CD14-positive monocyte (primary cell): ENCODE measurements at regions not wholly inside any gene's neighbourhood (a gene's known extent, or its start where the extent isn't known, plus 50 kb on each side); places are given as distances from the start of the nearest gene placed in this dataset.

Experiments used
- DNase-seq, 3 donors: peaks; one replicate each; pipeline ENCODE4 v3.0.0-alpha.2; 2011 to 2022
- H2AFZ ChIP-seq: 2 replicates; pipeline ENCODE4 v1.6.0; 2012; ENCODE audit warnings: mild to moderate bottlenecking, low read depth, low read length, inconsistent platforms; ENCODE audit not compliant: insufficient read depth, poor library complexity, severe bottlenecking
- H3K27ac ChIP-seq, 2 donors: 1 replicate in 1 of 2; 2 replicates in 1 of 2; pipeline ENCODE4 v1.5.1; 2012 to 2013; ENCODE audit warnings: low read length in 2 of 2, control low read depth in 1 of 2, inconsistent platforms in 1 of 2, low read depth in 1 of 2, mild to moderate bottlenecking in 1 of 2
- H3K27me3 ChIP-seq, 2 donors: one replicate each; pipeline versions ENCODE4 v1.6.0 to v1.6.1; 2011 to 2013; ENCODE audit warnings: low read length in 2 of 2; ENCODE audit not compliant: control insufficient read depth in 2 of 2, insufficient read depth in 2 of 2
- H3K36me3 ChIP-seq, 2 donors: replicated peaks in 1 of 2; 1 replicate in 1 of 2; 2 replicates in 1 of 2; pipeline versions ENCODE4 v1.5.1 to v1.6.1; 2012 to 2013; ENCODE audit warnings: low read length in 2 of 2, control low read depth in 1 of 2, inconsistent platforms in 1 of 2, mild to moderate bottlenecking in 1 of 2; ENCODE audit not compliant: insufficient read depth in 2 of 2, control insufficient read depth in 1 of 2
- H3K4me1 ChIP-seq, 2 donors: 1 replicate in 1 of 2; 2 replicates in 1 of 2; pipeline versions ENCODE4 v1.5.1 to v1.6.1; 2012 to 2013; ENCODE audit warnings: low read length in 2 of 2, control low read depth in 1 of 2, inconsistent platforms in 1 of 2, mild to moderate bottlenecking in 1 of 2, moderate library complexity in 1 of 2; ENCODE audit not compliant: insufficient read depth in 2 of 2, control insufficient read depth in 1 of 2
- H3K4me2 ChIP-seq: replicated peaks from 2 replicates; pipeline ENCODE3; 2012; ENCODE audit warnings: low read length, moderate library complexity, mild to moderate bottlenecking; ENCODE audit not compliant: poor library complexity, severe bottlenecking; ENCODE audit errors: extremely low read depth
- H3K4me3 ChIP-seq, 3 experiments: fragments of 200-600 bp in 1 of 3; sonication (generic) in 1 of 3; replicated peaks in 1 of 3; 1 replicate in 2 of 3; 2 replicates in 1 of 3; pipeline ENCODE4 v1.5.1; 2011 to 2013; ENCODE audit warnings: low read length in 3 of 3, mild to moderate bottlenecking in 3 of 3, control low read depth in 2 of 3, low read depth in 2 of 3, inconsistent platforms in 1 of 3, moderate library complexity in 1 of 3
- H3K79me2 ChIP-seq: 2 replicates; pipeline ENCODE4 v1.6.0; 2012; ENCODE audit warnings: mild to moderate bottlenecking, control low read depth, inconsistent platforms, low read length, moderate library complexity; ENCODE audit not compliant: insufficient read depth
- H3K9ac ChIP-seq: 2 replicates; pipeline ENCODE4 v1.6.0; 2017; ENCODE audit warnings: low read length, mild to moderate bottlenecking; ENCODE audit not compliant: insufficient read depth, poor library complexity, severe bottlenecking
- H3K9me3 ChIP-seq, 2 donors: replicated peaks in 1 of 2; 1 replicate in 1 of 2; 2 replicates in 1 of 2; pipeline versions ENCODE4 v1.5.1 to v1.6.1; 2012 to 2013; ENCODE audit warnings: low read length in 2 of 2, control low read depth in 1 of 2; ENCODE audit not compliant: control insufficient read depth in 1 of 2, insufficient read depth in 1 of 2
- H4K20me1 ChIP-seq: 2 replicates; pipeline ENCODE4 v1.6.0; 2012; ENCODE audit warnings: mild to moderate bottlenecking, low read length, control low read depth, moderate library complexity; ENCODE audit not compliant: insufficient read depth
- H3K27ac Mint-ChIP-seq, 7 donors: one replicate each; pipeline ENCODE4 v1.8.0; 2020; ENCODE audit warnings: mild to moderate bottlenecking in 7 of 7, mixed read lengths in 7 of 7, moderate library complexity in 6 of 7, inconsistent platforms in 2 of 7
- H3K27me3 Mint-ChIP-seq, 3 donors: one replicate each; pipeline ENCODE4 v1.8.0; 2021 to 2022; ENCODE audit warnings: low read depth in 3 of 3, mild to moderate bottlenecking in 3 of 3, mixed read lengths in 3 of 3, moderate library complexity in 3 of 3, inconsistent platforms in 1 of 3
- H3K36me3 Mint-ChIP-seq, 2 donors: one replicate each; pipeline ENCODE4 v1.8.0; 2020; ENCODE audit warnings: mixed read lengths in 2 of 2, inconsistent platforms in 1 of 2, mild to moderate bottlenecking in 1 of 2
- H3K4me1 Mint-ChIP-seq: one replicate; pipeline ENCODE4 v1.8.0; 2020; ENCODE audit warnings: mild to moderate bottlenecking, mixed read lengths
- H3K4me3 Mint-ChIP-seq, 2 donors: one replicate each; pipeline ENCODE4 v1.8.0; 2020; ENCODE audit warnings: mild to moderate bottlenecking in 2 of 2, mixed read lengths in 2 of 2, moderate library complexity in 1 of 2
- H3K9me3 Mint-ChIP-seq, 7 donors: one replicate each; pipeline ENCODE4 v1.8.0; 2020 to 2022; ENCODE audit warnings: mixed read lengths in 7 of 7, mild to moderate bottlenecking in 6 of 7, moderate library complexity in 6 of 7, inconsistent platforms in 2 of 7
- CTCF ChIP-seq: fragments of 200-600 bp; IDR thresholded peaks from one replicate; pipeline ENCODE4 v1.8.0; 2022; ENCODE audit warnings: antibody characterized with exemption, mild to moderate bottlenecking
- WGBS: methylation state at CpG from one replicate; pipeline ENCODE4 v1.1.5; 2013; ENCODE audit warnings: missing lambda C conversion rate; ENCODE audit not compliant: insufficient coverage; 5-methylcytosine and 5-hydroxymethylcytosine counted together
- intact Hi-C, 2 donors: fragments of 100-400 bp; cut with micrococcal nuclease; formaldehyde crosslinking; loops; one replicate each; pipeline versions ENCODE4 v1.15.0 to v1.15.1; 2023

DNA sequence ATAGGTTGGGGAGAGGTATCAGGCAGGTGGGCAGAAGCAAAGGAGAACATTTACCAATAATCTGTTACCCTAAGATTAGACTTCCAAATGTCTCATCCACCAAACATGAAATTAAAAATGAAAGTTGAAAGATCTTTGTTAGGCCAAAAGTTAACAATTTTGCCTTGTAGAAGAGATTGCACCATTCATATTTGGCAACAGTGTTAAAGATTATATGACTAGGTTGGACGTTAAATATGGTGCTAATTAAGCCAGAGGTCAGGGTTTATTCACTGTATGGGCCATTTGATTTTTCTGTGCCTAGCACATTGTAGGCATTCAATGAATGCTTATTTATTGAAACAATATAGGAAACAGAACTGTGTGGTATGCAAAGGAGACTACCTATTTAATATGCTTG is 126.1 kb upstream of the SLC5A12 start:
- TF ChIP-seq CTCF: no peak
- Mint-ChIP-seq H3K27ac (no peak overlapping the region), H3K9me3 (peaks cover 0 to 18% (median 2%) of the 10 kb centered on the region in 7 donors), H3K27me3 (no peaks in the 10 kb centered on the region), H3K4me3 (no peak overlapping the region), H3K4me1 (no peaks in the 10 kb centered on the region), H3K36me3 (no peaks in the 10 kb centered on the region)
- Histone ChIP-seq H3K27me3 (no peaks in the 10 kb centered on the region), H3K4me3 (no peak overlapping the region), H2AFZ (no peak overlapping the region), H3K36me3 (no peaks in the 10 kb centered on the region), H3K9ac (no peak overlapping the region), H3K4me1 (no peaks in the 10 kb centered on the region), H4K20me1 (no peaks in the 10 kb centered on the region), H3K27ac (no peak overlapping the region), H3K9me3 (peaks cover 0 to 6% of the 10 kb centered on the region in 2 donors), H3K4me2 (no peak overlapping the region), H3K79me2 (no peaks in the 10 kb centered on the region)
- 83% methylated on average over 1 of the region's 1 CpG for WGBS
- no peak for DNase-seq
- intact Hi-C loops: no loop called here

DNA sequence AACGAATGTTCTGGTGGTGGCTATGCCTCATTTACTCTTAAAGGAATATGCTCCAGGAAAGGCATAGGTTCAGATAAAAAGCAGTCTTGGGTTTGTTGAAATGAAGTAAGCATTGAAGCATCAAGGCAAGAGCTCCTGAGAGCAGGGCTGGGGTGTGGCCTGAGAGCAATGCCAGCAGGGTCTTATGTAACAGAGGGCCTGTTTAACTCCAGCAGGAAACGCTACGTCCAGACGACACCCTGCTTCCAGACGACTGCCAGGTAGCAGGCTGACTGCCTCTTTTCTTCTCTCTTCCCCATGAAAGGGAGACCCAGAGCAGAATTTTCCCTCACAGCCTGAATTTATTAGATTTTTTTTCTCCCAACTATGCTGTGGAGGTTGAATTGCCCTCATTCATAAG is 127.2 kb upstream of the SLC5A12 start:
- H3K36me3 Mint-ChIP-seq: no peaks in the 10 kb centered on the region
- Histone ChIP-seq H3K27ac (no peak overlapping the region), H3K36me3 (no peaks in the 10 kb centered on the region), H3K9ac (no peak overlapping the region), H3K4me3 (no peak overlapping the region), H3K4me1 (no peaks in the 10 kb centered on the region), H2AFZ (no peak overlapping the region), H3K9me3 (peaks cover 0 to 6% of the 10 kb centered on the region in 2 donors), H4K20me1 (no peaks in the 10 kb centered on the region), H3K27me3 (no peaks in the 10 kb centered on the region), H3K79me2 (no peaks in the 10 kb centered on the region), H3K4me2 (no peak overlapping the region)
- H3K27me3 Mint-ChIP-seq: no peaks in the 10 kb centered on the region
- H3K4me3 Mint-ChIP-seq: no peak overlapping the region
- TF ChIP-seq CTCF: no peak
- intact Hi-C loops: no loop called here
- no peak for DNase-seq
- H3K9me3 Mint-ChIP-seq: peaks cover 0 to 14% (median 2%) of the 10 kb centered on the region in 7 donors
- no peak overlapping the region for H3K27ac Mint-ChIP-seq
- no peaks in the 10 kb centered on the region for H3K4me1 Mint-ChIP-seq
- 53% methylated on average over 4 of the region's 5 CpGs for WGBS
